ENCODE measurements at regions not wholly inside any gene's neighbourhood (a gene's known extent, or its start where the extent isn't known, plus 50 kb on each side); places are given as distances from the start of the nearest gene placed in this dataset.

- peak; percentile 66 for TF ChIP-seq CTCF (IDR thresholded peaks at IDR 0.05; ENCODE audit: low read length)
- TF ChIP-seq EZH2 (optimal IDR thresholded peaks at IDR 0.05; ENCODE audit: low read depth, low read length), result no peak
- TF ChIP-seq EZH2phosphoT487 (IDR thresholded peaks at IDR 0.05; ENCODE audit: low read length), result no peak
Measured at GRCh38 chr6:126170978-126171382, 168.9 kb upstream of the CENPW start.
